Caco-2 (cell line): ENCODE measurements at regions not wholly inside any gene's neighbourhood (a gene's known extent, or its start where the extent isn't known, plus 50 kb on each side); places are given as distances from the start of the nearest gene placed in this dataset.
A peak's percentile ranks its signal among the peaks of the same experiment; 100 is the strongest.

Source experiments
- BruUV-seq: library from RNA; stranded (reverse); fragments of 400-500 nt; replicated peaks from 2 replicates; lab custom pipeline; 2021; lab: Mats Ljungman, UMichigan
- CTCF ChIA-PET: fragments of 300-600 bp; sonication (Branson Sonifier 250); formaldehyde crosslinking; loops from one replicate; lab custom pipeline; 2022; ENCODE audit warnings: antibody characterized with exemption; lab: Charles Lee
- POLR2A ChIA-PET: fragments of 300-600 bp; sonication (Branson Sonifier 250); formaldehyde crosslinking; loops from one replicate; lab custom pipeline; 2022; ENCODE audit warnings: antibody characterized with exemption; lab: Charles Lee
- DNase-seq, 2 experiments: peaks; one replicate each; pipeline versions ENCODE4 v3.0.0 to v3.0.0-alpha.2; 2020 to 2022
- H3K27me3 ChIP-seq: replicated peaks from 2 replicates; pipeline ENCODE4 v1.6.0; 2011; ENCODE audit warnings: low read length; ENCODE audit not compliant: control insufficient read depth, insufficient read depth
- H3K36me3 ChIP-seq: 2 replicates; pipeline ENCODE4 v1.5.1; 2011; ENCODE audit warnings: low read length; ENCODE audit not compliant: control insufficient read depth, insufficient read depth
- H3K4me1 ChIP-seq: fragments of 250-450 bp; sonication (Bioruptor Pico); 2 replicates; pipeline ENCODE4 v1.5.1; 2020; ENCODE audit warnings: mild to moderate bottlenecking
- H3K4me3 ChIP-seq: 2 replicates; pipeline ENCODE4 v1.5.1; 2011; ENCODE audit warnings: low read depth, mild to moderate bottlenecking, control low read depth, low read length
- H3K9me3 ChIP-seq: fragments of 250-450 bp; sonication (Bioruptor Pico); 2 replicates; pipeline ENCODE4 v1.5.1; 2020; ENCODE audit warnings: mild to moderate bottlenecking, moderate library complexity
- H3K27ac Mint-ChIP-seq: one replicate; pipeline ENCODE4 v1.8.0; 2022; ENCODE audit warnings: mixed read lengths; ENCODE audit not compliant: unreplicated experiment
- H3K27me3 Mint-ChIP-seq: one replicate; pipeline ENCODE4 v1.8.0; 2022; ENCODE audit warnings: mixed read lengths; ENCODE audit not compliant: insufficient read depth, unreplicated experiment
- H3K36me3 Mint-ChIP-seq: one replicate; pipeline ENCODE4 v1.8.0; 2022; ENCODE audit warnings: mild to moderate bottlenecking, mixed read lengths; ENCODE audit not compliant: insufficient read depth, unreplicated experiment
- H3K4me1 Mint-ChIP-seq: one replicate; pipeline ENCODE4 v1.8.0; 2022; ENCODE audit warnings: low read depth, mixed read lengths; ENCODE audit not compliant: unreplicated experiment
- H3K4me3 Mint-ChIP-seq: one replicate; pipeline ENCODE4 v1.8.0; 2022; ENCODE audit warnings: mild to moderate bottlenecking, moderate library complexity, mixed read lengths; ENCODE audit not compliant: unreplicated experiment
- H3K9me3 Mint-ChIP-seq: one replicate; pipeline ENCODE4 v1.8.0; 2022; ENCODE audit warnings: mixed read lengths; ENCODE audit not compliant: unreplicated experiment
- CTCF ChIP-seq, 2 experiments: fragments of 200-600 bp in 1 of 2; IDR thresholded peaks; 1 replicate in 1 of 2; 2 replicates in 1 of 2; pipeline versions ENCODE4 v1.5.1 to v1.8.0; 2011 to 2022; ENCODE audit warnings: antibody characterized with exemption in 1 of 2, control low read depth in 1 of 2, inconsistent platforms in 1 of 2, low read depth in 1 of 2, low read length in 1 of 2, mild to moderate bottlenecking in 1 of 2, moderate library complexity in 1 of 2; ENCODE audit not compliant: insufficient read depth in 1 of 2, severe bottlenecking in 1 of 2, unreplicated experiment in 1 of 2
- intact Hi-C: fragments of 100-400 bp; cut with micrococcal nuclease; formaldehyde crosslinking; loops from one replicate; pipeline ENCODE4 v1.10.0; 2022; ENCODE audit not compliant: unreplicated experiment

- Mint-ChIP-seq H3K27ac (no peak overlapping the region), H3K27me3 (peaks cover 3% of the 10 kb centered on the region), H3K9me3 (peaks cover 20% of the 10 kb centered on the region), H3K4me3 (no peak overlapping the region), H3K36me3 (no peaks in the 10 kb centered on the region), H3K4me1 (no peaks in the 10 kb centered on the region)
- no peak for DNase-seq
- no peak overlapping the region for H3K4me3 ChIP-seq
- peak in 1 of 2 experiments; percentile 12 for TF ChIP-seq CTCF (IDR thresholded peaks at IDR 0.05; ENCODE audit: insufficient read depth in 1 of 2, low read depth in 1 of 2, low read length in 1 of 2, severe bottlenecking in 1 of 2, unreplicated experiment in 1 of 2)
- peaks cover 7% of the 10 kb centered on the region; the same call in 1 of the 2 replicates for H3K9me3 ChIP-seq
- intact Hi-C loops = no loop called here
- ChIA-PET CTCF (no interaction called here), POLR2A (no interaction called here)
- H3K4me1 ChIP-seq = no peaks in the 10 kb centered on the region
- H3K36me3 ChIP-seq = no peaks in the 10 kb centered on the region
- H3K27me3 ChIP-seq = no peaks in the 10 kb centered on the region
- BruUV-seq = no TSS peak
Observed at GRCh38 chr13:109427695-109428094, 358.7 kb downstream of the IRS2 start.

GRCh38 chr13:109427148-109427547 lies 359.2 kb downstream of the IRS2 start:
- POLR2A ChIA-PET = no interaction called here

DNA sequence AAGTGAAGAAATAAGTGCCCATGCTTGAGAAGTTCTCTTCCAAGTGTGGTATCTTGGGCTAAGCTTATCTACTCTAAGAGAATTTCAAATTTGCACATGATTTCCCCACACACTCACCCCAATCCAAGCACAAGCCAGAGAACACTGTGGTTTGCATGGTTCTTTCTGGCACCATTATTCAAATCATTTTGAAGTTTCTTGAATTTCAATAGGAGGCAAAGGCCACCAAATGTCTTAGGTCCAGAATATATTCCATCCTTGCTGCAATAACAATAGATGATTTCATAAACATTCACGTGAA lies 359.7 kb downstream of the IRS2 start:
- Mint-ChIP-seq H3K36me3 (no peaks in the 10 kb centered on the region), H3K9me3 (peaks cover 20% of the 10 kb centered on the region), H3K27ac (no peak overlapping the region), H3K27me3 (peaks cover 8% of the 10 kb centered on the region), H3K4me1 (no peaks in the 10 kb centered on the region), H3K4me3 (no peak overlapping the region)
- no TSS peak for BruUV-seq
- ChIA-PET CTCF (no interaction called here), POLR2A (no interaction called here)
- TF ChIP-seq CTCF (IDR thresholded peaks at IDR 0.05; ENCODE audit: insufficient read depth in 1 of 2, low read depth in 1 of 2, low read length in 1 of 2, severe bottlenecking in 1 of 2, unreplicated experiment in 1 of 2) = no peak
- Histone ChIP-seq H3K27me3 (no peaks in the 10 kb centered on the region), H3K36me3 (no peaks in the 10 kb centered on the region), H3K4me1 (no peaks in the 10 kb centered on the region), H3K4me3 (no peak overlapping the region), H3K9me3 (0 out of 2 replicates have a peak, but pooled peaks cover 3% of the 10 kb centered on the region)
- intact Hi-C loops = no loop called here
- DNase-seq = no peak

More at GRCh38 chr13:109427148-109427547, 359.2 kb downstream of the IRS2 start:
- intact Hi-C loops = no loop called here
- Mint-ChIP-seq H3K4me1 (no peaks in the 10 kb centered on the region), H3K27ac (no peak overlapping the region), H3K27me3 (peaks cover 5% of the 10 kb centered on the region), H3K36me3 (no peaks in the 10 kb centered on the region), H3K9me3 (peaks cover 20% of the 10 kb centered on the region), H3K4me3 (no peak overlapping the region)
- DNase-seq = no peak
- Histone ChIP-seq H3K36me3 (no peaks in the 10 kb centered on the region), H3K4me3 (no peak overlapping the region), H3K4me1 (no peaks in the 10 kb centered on the region), H3K9me3 (0 out of 2 replicates have a peak, but pooled peaks cover 3% of the 10 kb centered on the region), H3K27me3 (no peaks in the 10 kb centered on the region)
- no TSS peak for BruUV-seq
- CTCF ChIA-PET = no interaction called here
- no peak for TF ChIP-seq CTCF (IDR thresholded peaks at IDR 0.05; ENCODE audit: insufficient read depth in 1 of 2, low read depth in 1 of 2, low read length in 1 of 2, severe bottlenecking in 1 of 2, unreplicated experiment in 1 of 2)
